Activated B cell treated with CpG ODN at 0.5 μM for 24 hours (primary cell): ENCODE measurements at regions not wholly inside any gene's neighbourhood (a gene's known extent, or its start where the extent isn't known, plus 50 kb on each side); places are given as distances from the start of the nearest gene placed in this dataset.

Experiments used
- ATAC-seq: fragments of 200-7000 bp; cut with Tn5 transposase; one replicate; pipeline ENCODE4 v1.10.0; 2021; ENCODE audit warnings: low read depth, mild to moderate bottlenecking, moderate library complexity
- CTCF ChIA-PET: fragments of 350-600 bp; sonication (Branson Sonifier 250); formaldehyde crosslinking; loops from one replicate; lab custom pipeline; 2021; ENCODE audit warnings: antibody characterized with exemption; lab: Charles Lee
- POLR2A ChIA-PET: fragments of 350-600 bp; sonication (Branson Sonifier 250); formaldehyde crosslinking; loops from one replicate; lab custom pipeline; 2021; ENCODE audit warnings: antibody characterized with exemption; lab: Charles Lee
- DNase-seq: peaks from one replicate; pipeline ENCODE4 v3.0.0; 2022
- H3K27ac Mint-ChIP-seq: one replicate; pipeline ENCODE4 v1.8.0; 2020; ENCODE audit warnings: mixed read lengths
- H3K27me3 Mint-ChIP-seq: one replicate; pipeline ENCODE4 v1.8.0; 2021; ENCODE audit warnings: mixed read lengths
- H3K36me3 Mint-ChIP-seq: one replicate; pipeline ENCODE4 v1.8.0; 2021; ENCODE audit warnings: low read depth, mixed read lengths
- H3K4me1 Mint-ChIP-seq: one replicate; pipeline ENCODE4 v1.8.0; 2021; ENCODE audit warnings: mixed read lengths
- H3K4me3 Mint-ChIP-seq: one replicate; pipeline ENCODE4 v1.8.0; 2020; ENCODE audit warnings: mild to moderate bottlenecking, mixed read lengths
- H3K9me3 Mint-ChIP-seq: one replicate; pipeline ENCODE4 v1.8.0; 2020; ENCODE audit warnings: mixed read lengths
- intact Hi-C: fragments of 100-400 bp; cut with micrococcal nuclease; formaldehyde crosslinking; loops from one replicate; pipeline ENCODE4 v1.15.1; 2024
- TF ChIP-seq, protein P1 (sequence below): fragments of 200-600 bp; IDR thresholded peaks from one replicate; pipeline ENCODE4 v1.8.0; 2022; ENCODE audit warnings: antibody characterized with exemption, mild to moderate bottlenecking

GRCh38 chr12:107336695-107337094 lies 243.3 kb upstream of the CRY1 start:
- intact Hi-C loops: no loop called here
- Mint-ChIP-seq H3K4me3 (no peak overlapping the region), H3K4me1 (no peaks in the 10 kb centered on the region), H3K27ac (no peak overlapping the region), H3K9me3 (no peaks in the 10 kb centered on the region), H3K36me3 (no peaks in the 10 kb centered on the region), H3K27me3 (peaks cover 12% of the 10 kb centered on the region)
- POLR2A ChIA-PET: no interaction called here
- DNase-seq (no peak), ATAC-seq (no peak)
- TF ChIP-seq, protein P1, sequence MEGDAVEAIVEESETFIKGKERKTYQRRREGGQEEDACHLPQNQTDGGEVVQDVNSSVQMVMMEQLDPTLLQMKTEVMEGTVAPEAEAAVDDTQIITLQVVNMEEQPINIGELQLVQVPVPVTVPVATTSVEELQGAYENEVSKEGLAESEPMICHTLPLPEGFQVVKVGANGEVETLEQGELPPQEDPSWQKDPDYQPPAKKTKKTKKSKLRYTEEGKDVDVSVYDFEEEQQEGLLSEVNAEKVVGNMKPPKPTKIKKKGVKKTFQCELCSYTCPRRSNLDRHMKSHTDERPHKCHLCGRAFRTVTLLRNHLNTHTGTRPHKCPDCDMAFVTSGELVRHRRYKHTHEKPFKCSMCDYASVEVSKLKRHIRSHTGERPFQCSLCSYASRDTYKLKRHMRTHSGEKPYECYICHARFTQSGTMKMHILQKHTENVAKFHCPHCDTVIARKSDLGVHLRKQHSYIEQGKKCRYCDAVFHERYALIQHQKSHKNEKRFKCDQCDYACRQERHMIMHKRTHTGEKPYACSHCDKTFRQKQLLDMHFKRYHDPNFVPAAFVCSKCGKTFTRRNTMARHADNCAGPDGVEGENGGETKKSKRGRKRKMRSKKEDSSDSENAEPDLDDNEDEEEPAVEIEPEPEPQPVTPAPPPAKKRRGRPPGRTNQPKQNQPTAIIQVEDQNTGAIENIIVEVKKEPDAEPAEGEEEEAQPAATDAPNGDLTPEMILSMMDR: no peak
- CTCF ChIA-PET: no interaction called here

- Mint-ChIP-seq H3K9me3 (no peaks in the 10 kb centered on the region), H3K4me1 (no peaks in the 10 kb centered on the region), H3K27me3 (peaks cover 12% of the 10 kb centered on the region), H3K27ac (no peak overlapping the region), H3K4me3 (no peak overlapping the region), H3K36me3 (no peaks in the 10 kb centered on the region)
- intact Hi-C loops: no loop called here
- CTCF ChIA-PET: no interaction called here
- POLR2A ChIA-PET: no interaction called here
- TF ChIP-seq, protein P1: no peak
- DNase-seq (no peak), ATAC-seq (no peak)
Measured at GRCh38 chr12:107337346-107338095, 244.2 kb upstream of the CRY1 start.

- TF ChIP-seq, protein P1: no peak
- H3K27ac Mint-ChIP-seq: no peak overlapping the region
- POLR2A ChIA-PET: no interaction called here
- CTCF ChIA-PET: no interaction called here
- H3K4me3 Mint-ChIP-seq: no peak overlapping the region
- H3K4me1 Mint-ChIP-seq: no peaks in the 10 kb centered on the region
- H3K27me3 Mint-ChIP-seq: peaks cover 9% of the 10 kb centered on the region
- no peaks in the 10 kb centered on the region for H3K9me3 Mint-ChIP-seq
- DNase-seq (no peak), ATAC-seq (no peak)
- H3K36me3 Mint-ChIP-seq: no peaks in the 10 kb centered on the region
- intact Hi-C loops: no loop called here
Measured at GRCh38 chr12:107339487-107339886, 246.1 kb upstream of the CRY1 start.

DNA sequence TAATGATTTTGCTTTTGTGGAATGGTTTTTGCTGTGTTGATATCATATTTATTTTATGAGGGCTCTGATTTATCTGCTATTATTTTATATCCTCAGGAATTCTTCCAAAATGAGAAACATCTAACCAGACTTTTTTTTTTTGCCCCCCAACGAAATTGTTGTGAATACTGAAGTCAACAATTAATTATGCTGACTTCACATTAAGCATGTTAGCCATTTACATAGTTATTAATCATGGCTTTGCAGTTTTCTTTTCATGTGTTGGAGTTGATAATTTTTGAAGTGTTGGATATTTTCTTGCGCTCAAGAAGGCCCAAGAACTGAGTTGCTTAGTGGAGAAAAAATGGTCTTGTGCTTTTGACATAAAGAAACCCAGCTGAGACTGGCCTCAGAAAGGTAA lies 246.6 kb upstream of the CRY1 start:
- intact Hi-C loops: no loop called here
- Mint-ChIP-seq H3K27me3 (peaks cover 9% of the 10 kb centered on the region), H3K36me3 (no peaks in the 10 kb centered on the region), H3K4me3 (no peak overlapping the region), H3K9me3 (no peaks in the 10 kb centered on the region), H3K4me1 (no peaks in the 10 kb centered on the region), H3K27ac (no peak overlapping the region)
- POLR2A ChIA-PET: no interaction called here
- ATAC-seq (no peak), DNase-seq (no peak)
- CTCF ChIA-PET: no interaction called here
- TF ChIP-seq, protein P1: no peak

- ATAC-seq: no peak
- H3K27ac Mint-ChIP-seq: no peak overlapping the region
- ChIA-PET POLR2A (no interaction called here), CTCF (no interaction called here)
- H3K9me3 Mint-ChIP-seq: no peaks in the 10 kb centered on the region
- DNase-seq: no peak
- TF ChIP-seq, protein P1: no peak
- H3K4me1 Mint-ChIP-seq: no peaks in the 10 kb centered on the region
- no peaks in the 10 kb centered on the region for H3K36me3 Mint-ChIP-seq
- H3K4me3 Mint-ChIP-seq: no peak overlapping the region
- peaks cover 9% of the 10 kb centered on the region for H3K27me3 Mint-ChIP-seq
- intact Hi-C loops: no loop called here
Measured at GRCh38 chr12:107340898-107341297, 247.5 kb upstream of the CRY1 start.
